ENCODE measurements at regions not wholly inside any gene's neighbourhood (a gene's known extent, or its start where the extent isn't known, plus 50 kb on each side); places are given as distances from the start of the nearest gene placed in this dataset.
"Not testable (repeated sequence)": the region's sequence is repeated elsewhere in the genome, so short reads cannot be mapped to it uniquely, and the experiment has no call there.

DNA sequence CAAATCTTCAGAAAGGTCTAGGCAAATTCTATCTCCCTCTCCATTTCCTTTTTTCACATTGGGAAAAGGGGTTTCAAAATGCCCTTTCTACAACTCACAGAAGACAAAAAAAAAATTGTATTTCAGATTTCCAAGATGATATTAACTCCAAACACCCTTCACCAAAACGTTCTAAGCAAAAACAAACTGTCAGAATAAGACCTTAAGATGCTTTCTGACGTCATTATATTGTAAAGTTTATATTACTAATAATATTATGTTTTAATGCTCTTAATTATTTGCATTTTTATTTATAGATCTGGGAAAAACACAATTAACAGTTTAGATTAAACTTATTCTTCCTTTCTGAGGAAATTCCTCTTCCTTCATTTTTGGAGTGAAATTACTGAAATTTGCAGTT is 624.2 kb downstream of the GALC start:
- no peaks in the 10 kb centered on the region for H3K27me3 ChIP-seq (ENCODE audit: control insufficient read depth, insufficient read depth, low read length)
- Mint-ChIP-seq H3K4me1 (no peaks in the 10 kb centered on the region), H3K36me3 (no peaks in the 10 kb centered on the region), H3K4me3 (no peak overlapping the region), H3K9me3 (peaks cover 9% of the 10 kb centered on the region in 2 donors), H3K27me3 (ENCODE audit: low read depth in 2 of 2) (no peaks in the 10 kb centered on the region), H3K27ac (no peak overlapping the region)
- intact Hi-C loops (cut with micrococcal nuclease), result no loop called here
- WGBS (ENCODE audit: insufficient coverage), result no CpG with 5 or more reads among the region's 2 CpGs
- no peaks in the 10 kb centered on the region for H3K4me1 ChIP-seq (ENCODE audit: control insufficient read depth, insufficient read depth, low read length)
- H3K36me3 ChIP-seq (ENCODE audit: control insufficient read depth, insufficient read depth, low read length), result no peaks in the 10 kb centered on the region
- no peak for DNase-seq
- no peak overlapping the region for H3K27ac ChIP-seq (ENCODE audit: low read length)
- peaks cover 6% of the 10 kb centered on the region for H3K9me3 ChIP-seq (ENCODE audit: control insufficient read depth, insufficient read depth, low read length)
- ATAC-seq, result no peak
- TF ChIP-seq, protein P1, sequence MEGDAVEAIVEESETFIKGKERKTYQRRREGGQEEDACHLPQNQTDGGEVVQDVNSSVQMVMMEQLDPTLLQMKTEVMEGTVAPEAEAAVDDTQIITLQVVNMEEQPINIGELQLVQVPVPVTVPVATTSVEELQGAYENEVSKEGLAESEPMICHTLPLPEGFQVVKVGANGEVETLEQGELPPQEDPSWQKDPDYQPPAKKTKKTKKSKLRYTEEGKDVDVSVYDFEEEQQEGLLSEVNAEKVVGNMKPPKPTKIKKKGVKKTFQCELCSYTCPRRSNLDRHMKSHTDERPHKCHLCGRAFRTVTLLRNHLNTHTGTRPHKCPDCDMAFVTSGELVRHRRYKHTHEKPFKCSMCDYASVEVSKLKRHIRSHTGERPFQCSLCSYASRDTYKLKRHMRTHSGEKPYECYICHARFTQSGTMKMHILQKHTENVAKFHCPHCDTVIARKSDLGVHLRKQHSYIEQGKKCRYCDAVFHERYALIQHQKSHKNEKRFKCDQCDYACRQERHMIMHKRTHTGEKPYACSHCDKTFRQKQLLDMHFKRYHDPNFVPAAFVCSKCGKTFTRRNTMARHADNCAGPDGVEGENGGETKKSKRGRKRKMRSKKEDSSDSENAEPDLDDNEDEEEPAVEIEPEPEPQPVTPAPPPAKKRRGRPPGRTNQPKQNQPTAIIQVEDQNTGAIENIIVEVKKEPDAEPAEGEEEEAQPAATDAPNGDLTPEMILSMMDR (IDR thresholded peaks at IDR 0.05), result no peak
- H3K4me3 ChIP-seq (ENCODE audit: low read length), result no peak overlapping the region

DNA sequence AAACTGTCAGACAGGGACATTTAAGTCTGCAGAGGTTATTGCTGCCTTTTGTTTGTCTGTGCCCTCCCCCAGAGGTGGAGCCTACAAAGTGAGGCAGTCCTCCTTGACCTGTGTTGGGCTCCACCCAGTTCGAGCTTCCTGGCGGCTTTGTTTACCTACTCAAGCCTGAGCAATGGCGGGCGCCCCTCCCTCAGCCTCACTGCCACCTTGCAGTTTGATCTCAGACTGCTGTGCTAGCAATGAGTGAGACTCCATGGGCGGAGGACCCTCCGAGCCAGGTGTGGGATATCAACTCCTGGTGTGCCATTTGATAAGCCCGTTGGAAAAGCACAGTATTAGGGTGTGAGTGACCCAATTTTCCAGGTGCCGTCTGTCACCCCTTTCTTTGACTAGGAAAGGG is 632.7 kb downstream of the GALC start:
- DNase-seq; H3K4me3 Mint-ChIP-seq; H3K4me1 Mint-ChIP-seq; H3K27me3 Mint-ChIP-seq (ENCODE audit: low read depth in 2 of 2); H3K36me3 Mint-ChIP-seq; H3K27ac ChIP-seq (ENCODE audit: low read length); H3K27me3 ChIP-seq (ENCODE audit: control insufficient read depth, insufficient read depth, low read length); H3K4me1 ChIP-seq (ENCODE audit: control insufficient read depth, insufficient read depth, low read length); H3K4me3 ChIP-seq (ENCODE audit: low read length); intact Hi-C loops (cut with micrococcal nuclease); H3K27ac Mint-ChIP-seq; ATAC-seq; H3K36me3 ChIP-seq (ENCODE audit: control insufficient read depth, insufficient read depth, low read length); H3K9me3 ChIP-seq (ENCODE audit: control insufficient read depth, insufficient read depth, low read length): not testable (repeated sequence)
- peaks cover 14 to 17% of the 10 kb centered on the region in 2 donors for H3K9me3 Mint-ChIP-seq
- WGBS (ENCODE audit: insufficient coverage), result 91% methylated on average over 8 of the region's 8 CpGs

DNA sequence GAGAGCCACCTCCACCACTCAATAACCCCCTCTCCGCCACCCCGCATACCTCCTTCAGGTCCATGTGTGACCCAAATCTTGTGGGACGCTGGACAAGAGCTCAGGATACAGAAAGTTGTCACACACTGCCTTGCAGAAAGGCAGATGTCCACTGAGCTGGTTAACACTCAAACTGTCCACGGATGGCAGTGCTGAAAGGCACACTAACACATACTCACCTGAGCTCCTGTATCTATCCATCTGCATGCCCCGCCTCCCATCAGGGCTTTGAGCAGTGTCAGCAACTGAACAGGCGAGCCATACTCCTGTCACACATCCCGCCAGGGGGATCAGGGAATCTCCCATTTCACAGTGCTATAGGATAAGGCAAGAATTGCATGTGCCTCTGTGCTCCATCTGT is 642.0 kb downstream of the GALC start:
- peaks cover 16% of the 10 kb centered on the region for H3K9me3 ChIP-seq (ENCODE audit: control insufficient read depth, insufficient read depth, low read length)
- intact Hi-C loops (cut with micrococcal nuclease), result no loop called here
- Mint-ChIP-seq H3K4me3 (no peak overlapping the region), H3K4me1 (no peaks in the 10 kb centered on the region), H3K27me3 (ENCODE audit: low read depth in 2 of 2) (no peaks in the 10 kb centered on the region), H3K27ac (no peak overlapping the region), H3K9me3 (peaks cover 5 to 11% of the 10 kb centered on the region in 2 donors), H3K36me3 (no peaks in the 10 kb centered on the region)
- no peaks in the 10 kb centered on the region for H3K36me3 ChIP-seq (ENCODE audit: control insufficient read depth, insufficient read depth, low read length)
- H3K4me3 ChIP-seq (ENCODE audit: low read length), result no peak overlapping the region
- no peaks in the 10 kb centered on the region for H3K27me3 ChIP-seq (ENCODE audit: control insufficient read depth, insufficient read depth, low read length)
- no peaks in the 10 kb centered on the region for H3K4me1 ChIP-seq (ENCODE audit: control insufficient read depth, insufficient read depth, low read length)
- no peak for ATAC-seq
- 85% methylated on average over 7 of the region's 7 CpGs for WGBS (ENCODE audit: insufficient coverage)
- no peak for DNase-seq
- TF ChIP-seq, protein P1 (IDR thresholded peaks at IDR 0.05), result no peak
- no peak overlapping the region for H3K27ac ChIP-seq (ENCODE audit: low read length)

DNA sequence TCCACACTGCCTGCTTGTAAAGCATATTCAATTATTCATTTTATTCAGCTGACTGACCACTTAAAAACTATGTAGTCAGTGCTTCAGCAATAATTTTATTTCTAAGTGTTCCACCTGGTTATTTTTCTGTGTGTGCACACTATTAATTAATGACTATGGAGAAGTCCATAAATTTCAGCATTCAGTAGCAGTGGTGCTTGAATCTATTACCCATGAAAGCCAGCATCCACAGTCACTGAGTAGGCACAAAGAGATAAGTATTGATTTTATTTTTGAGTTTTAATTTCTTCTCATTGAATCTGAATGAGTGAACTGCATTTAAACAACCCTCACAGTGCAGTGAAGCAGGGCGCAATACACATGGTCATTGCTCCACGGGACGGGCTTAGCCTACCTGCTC is 643.1 kb downstream of the GALC start:
- no peak for DNase-seq

More for the DNA sequence above, 643.1 kb downstream of the GALC start:
- Histone ChIP-seq H3K36me3 (ENCODE audit: control insufficient read depth, insufficient read depth, low read length) (no peaks in the 10 kb centered on the region), H3K27ac (ENCODE audit: low read length) (no peak overlapping the region), H3K4me3 (ENCODE audit: low read length) (no peak overlapping the region), H3K4me1 (ENCODE audit: control insufficient read depth, insufficient read depth, low read length) (no peaks in the 10 kb centered on the region), H3K27me3 (ENCODE audit: control insufficient read depth, insufficient read depth, low read length) (no peaks in the 10 kb centered on the region), H3K9me3 (ENCODE audit: control insufficient read depth, insufficient read depth, low read length) (peaks cover 16% of the 10 kb centered on the region)
- Mint-ChIP-seq H3K9me3 (peaks cover 8 to 11% of the 10 kb centered on the region in 2 donors), H3K36me3 (no peaks in the 10 kb centered on the region), H3K27ac (no peak overlapping the region), H3K4me3 (no peak overlapping the region), H3K27me3 (ENCODE audit: low read depth in 2 of 2) (no peaks in the 10 kb centered on the region), H3K4me1 (no peaks in the 10 kb centered on the region)
- no peak for ATAC-seq
- TF ChIP-seq, protein P1 (IDR thresholded peaks at IDR 0.05), result no peak
- intact Hi-C loops (cut with micrococcal nuclease), result no loop called here
- WGBS (ENCODE audit: insufficient coverage), result 95% methylated on average over 3 of the region's 3 CpGs
